ENCODE measurements at regions not wholly inside any gene's neighbourhood (a gene's known extent, or its start where the extent isn't known, plus 50 kb on each side); places are given as distances from the start of the nearest gene placed in this dataset.

- Histone ChIP-seq H3K27me3 (no peaks in the 10 kb centered on the region), H3K9ac (no peak overlapping the region), H3K27ac (no peak overlapping the region)
Measured at GRCh38 chr13:60733933-60734332, 336.9 kb downstream of the TDRD3 start.

DNA sequence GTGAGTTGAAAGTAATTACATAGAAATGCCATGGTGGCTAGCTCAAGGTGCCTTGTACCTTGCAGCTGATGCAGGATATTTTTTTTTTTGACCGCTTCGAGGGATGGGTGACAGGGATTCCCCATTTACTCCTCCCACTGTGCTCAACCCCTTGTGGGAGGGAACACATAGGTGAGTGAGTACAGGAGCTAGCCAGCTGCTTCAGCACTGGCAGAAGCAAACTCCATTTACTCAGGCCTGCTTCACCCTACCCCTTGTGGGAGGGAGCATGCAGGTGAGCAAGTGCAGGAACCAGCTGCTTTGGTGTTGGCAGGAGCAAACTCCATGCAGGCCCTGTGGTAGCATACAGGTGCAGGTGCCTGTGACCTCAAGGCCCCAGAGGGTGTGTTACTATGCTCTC lies 330.1 kb downstream of the TDRD3 start:
- no peak overlapping the region for H3K4me3 ChIP-seq

More at GRCh38 chr13:60733933-60734332, 336.9 kb downstream of the TDRD3 start:
- TF ChIP-seq Cebpa-rat (IDR thresholded peaks at IDR 0.05) = no peak
- no peaks in the 10 kb centered on the region for H3K9me3 ChIP-seq
- H3K36me3 ChIP-seq = no peaks in the 10 kb centered on the region
- 0 out of 2 replicates have a peak, but pooled peaks cover 6% of the 10 kb centered on the region for H3K4me1 ChIP-seq
- H3K4me3 ChIP-seq = no peak overlapping the region
- H4K20me1 ChIP-seq = no peaks in the 10 kb centered on the region
- no peak overlapping the region for H3K4me2 ChIP-seq

GRCh38 chr13:60721063-60721462 lies 324.0 kb downstream of the TDRD3 start:
- H3K27me3 ChIP-seq = no peaks in the 10 kb centered on the region
- H3K36me3 ChIP-seq = no peaks in the 10 kb centered on the region
- no peak overlapping the region for H3K4me3 ChIP-seq
- H3K27ac ChIP-seq = no peak overlapping the region
- TF ChIP-seq Cebpa-rat (IDR thresholded peaks at IDR 0.05) = no peak
- no peaks in the 10 kb centered on the region for H4K20me1 ChIP-seq
- H3K9ac ChIP-seq = no peak overlapping the region
- no peaks in the 10 kb centered on the region for H3K9me3 ChIP-seq
- no peaks in the 10 kb centered on the region for H3K4me1 ChIP-seq
- no peak overlapping the region for H3K4me2 ChIP-seq

More for the DNA sequence above, 330.1 kb downstream of the TDRD3 start:
- no peak for TF ChIP-seq Cebpa-rat (IDR thresholded peaks at IDR 0.05)
- no peak overlapping the region for H3K9ac ChIP-seq
- H3K27me3 ChIP-seq = no peaks in the 10 kb centered on the region
- H3K4me1 ChIP-seq = no peaks in the 10 kb centered on the region
- H3K4me2 ChIP-seq = no peak overlapping the region
- no peak overlapping the region for H3K27ac ChIP-seq
- H3K9me3 ChIP-seq = no peaks in the 10 kb centered on the region
- H3K36me3 ChIP-seq = no peaks in the 10 kb centered on the region
- no peaks in the 10 kb centered on the region for H4K20me1 ChIP-seq

DNA sequence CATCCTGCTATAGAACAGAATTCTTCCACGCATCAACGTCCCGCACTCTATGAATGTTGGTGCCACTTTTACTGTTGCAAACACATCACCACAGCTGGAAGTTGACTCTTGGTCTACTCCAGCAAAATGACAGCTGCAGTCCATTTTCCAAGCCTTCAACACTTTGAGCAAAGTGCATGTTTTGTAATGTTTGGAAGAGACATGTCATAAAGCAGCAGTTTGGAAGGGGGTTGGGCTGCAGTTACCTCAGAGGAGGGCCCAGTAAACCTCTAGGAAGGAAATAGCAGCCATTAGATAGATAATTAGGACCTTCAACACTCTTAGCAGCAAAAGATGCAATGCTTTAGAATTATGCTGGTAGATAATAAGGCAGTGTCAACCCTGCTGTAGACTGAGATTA lies 323.6 kb downstream of the TDRD3 start:
- TF ChIP-seq Cebpa-rat (IDR thresholded peaks at IDR 0.05) = no peak
- H3K36me3 ChIP-seq = no peaks in the 10 kb centered on the region
- H3K4me3 ChIP-seq = no peak overlapping the region
- H3K9ac ChIP-seq = no peak overlapping the region
- H3K4me1 ChIP-seq = no peaks in the 10 kb centered on the region
- H3K27me3 ChIP-seq = no peaks in the 10 kb centered on the region
- H3K27ac ChIP-seq = no peak overlapping the region
- H3K9me3 ChIP-seq = no peaks in the 10 kb centered on the region
- H3K4me2 ChIP-seq = no peak overlapping the region
- no peaks in the 10 kb centered on the region for H4K20me1 ChIP-seq

DNA sequence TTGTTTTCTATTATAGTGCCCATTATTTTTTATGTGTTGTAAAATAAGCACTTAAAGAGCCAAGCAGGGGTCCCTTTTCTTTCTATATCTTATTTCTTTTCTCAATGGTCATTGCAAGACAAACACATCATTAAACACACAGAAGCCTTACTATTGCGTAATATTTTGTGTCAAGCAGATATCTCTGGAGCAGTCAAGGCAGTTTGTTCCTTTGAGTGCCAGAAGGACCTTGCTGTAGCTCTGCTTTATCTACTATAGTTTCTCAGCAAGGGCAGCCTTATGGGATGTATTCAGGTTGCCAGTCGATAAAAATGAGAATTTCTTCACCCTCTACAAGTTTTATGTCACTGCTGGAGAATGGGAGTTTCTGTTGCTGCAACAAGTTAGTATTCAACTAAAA lies 319.3 kb downstream of the TDRD3 start:
- H3K9me3 ChIP-seq = no peaks in the 10 kb centered on the region
- no peaks in the 10 kb centered on the region for H3K27me3 ChIP-seq
- no peaks in the 10 kb centered on the region for H3K4me1 ChIP-seq
- H3K27ac ChIP-seq = no peak overlapping the region
- no peaks in the 10 kb centered on the region for H3K36me3 ChIP-seq
- peak; percentile 94 for TF ChIP-seq Cebpa-rat (IDR thresholded peaks at IDR 0.05)
- H3K4me2 ChIP-seq = no peak overlapping the region
- no peak overlapping the region for H3K9ac ChIP-seq
- no peaks in the 10 kb centered on the region for H4K20me1 ChIP-seq
- H3K4me3 ChIP-seq = no peak overlapping the region

DNA sequence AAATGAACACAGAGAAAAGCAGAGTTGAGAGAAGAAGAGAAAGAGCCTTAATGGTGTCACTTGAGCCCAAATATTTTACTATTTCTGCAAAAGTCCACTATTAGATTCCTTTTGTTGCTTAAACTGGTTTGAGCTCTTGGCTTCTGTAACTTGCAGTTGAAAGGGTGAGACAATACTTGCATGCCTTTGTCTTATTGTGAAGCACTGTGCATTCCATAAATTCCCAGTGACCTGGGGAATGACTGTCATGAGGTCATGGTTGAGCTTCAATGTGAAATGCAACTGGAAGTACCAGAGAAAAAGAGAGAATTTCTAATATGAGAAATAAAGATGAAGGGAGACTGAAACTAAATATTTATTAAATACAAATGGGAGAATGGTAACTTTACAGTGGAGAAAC lies 310.9 kb downstream of the TDRD3 start:
- H3K4me2 ChIP-seq = no peak overlapping the region
- no peak for TF ChIP-seq Cebpa-rat (IDR thresholded peaks at IDR 0.05)
- H3K9me3 ChIP-seq = no peaks in the 10 kb centered on the region
- no peaks in the 10 kb centered on the region for H3K27me3 ChIP-seq
- H3K9ac ChIP-seq = no peak overlapping the region
- no peaks in the 10 kb centered on the region for H3K4me1 ChIP-seq
- no peak overlapping the region for H3K27ac ChIP-seq
- H3K36me3 ChIP-seq = no peaks in the 10 kb centered on the region
- H3K4me3 ChIP-seq = no peak overlapping the region
- no peaks in the 10 kb centered on the region for H4K20me1 ChIP-seq

GRCh38 chr13:60701895-60702294 lies 304.9 kb downstream of the TDRD3 start:
- Histone ChIP-seq H3K36me3 (no peaks in the 10 kb centered on the region), H3K27me3 (no peaks in the 10 kb centered on the region), H4K20me1 (no peaks in the 10 kb centered on the region), H3K4me1 (no peaks in the 10 kb centered on the region), H3K4me2 (no peak overlapping the region), H3K4me3 (no peak overlapping the region), H3K9ac (no peak overlapping the region), H3K27ac (no peak overlapping the region), H3K9me3 (no peaks in the 10 kb centered on the region)
- no peak for TF ChIP-seq Cebpa-rat (IDR thresholded peaks at IDR 0.05)

DNA sequence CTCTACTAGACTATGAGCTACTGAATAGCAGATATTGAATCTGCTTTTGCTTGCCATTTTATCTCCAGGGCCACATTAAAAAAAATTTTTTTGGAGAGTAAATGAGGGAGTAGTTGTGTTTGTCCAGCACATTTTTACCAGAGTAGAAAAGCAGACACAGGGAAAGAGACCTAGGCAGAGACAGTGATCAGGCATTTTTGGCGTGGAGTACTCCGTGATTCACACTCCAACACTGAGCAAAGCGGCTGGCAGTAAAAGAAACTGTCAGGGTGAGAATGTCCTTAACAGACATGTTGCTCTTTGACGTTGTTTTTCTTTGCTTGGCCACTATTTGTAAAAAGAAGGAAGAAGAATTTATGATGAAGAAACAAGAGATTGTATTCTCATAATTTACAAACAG lies 304.0 kb downstream of the TDRD3 start:
- Histone ChIP-seq H3K27ac (no peak overlapping the region), H3K4me2 (no peak overlapping the region), H3K4me3 (no peak overlapping the region), H3K27me3 (no peaks in the 10 kb centered on the region), H3K9me3 (no peaks in the 10 kb centered on the region), H3K4me1 (no peaks in the 10 kb centered on the region), H3K9ac (no peak overlapping the region), H4K20me1 (no peaks in the 10 kb centered on the region), H3K36me3 (no peaks in the 10 kb centered on the region)
- TF ChIP-seq Cebpa-rat (IDR thresholded peaks at IDR 0.05) = no peak

- Histone ChIP-seq H4K20me1 (no peaks in the 10 kb centered on the region), H3K9ac (no peak overlapping the region), H3K27me3 (no peaks in the 10 kb centered on the region), H3K27ac (no peak overlapping the region), H3K4me1 (no peaks in the 10 kb centered on the region), H3K36me3 (no peaks in the 10 kb centered on the region), H3K4me2 (no peak overlapping the region), H3K9me3 (no peaks in the 10 kb centered on the region), H3K4me3 (no peak overlapping the region)
- TF ChIP-seq Cebpa-rat (IDR thresholded peaks at IDR 0.05) = no peak
Measured at GRCh38 chr13:60699636-60700035, 302.6 kb downstream of the TDRD3 start.

DNA sequence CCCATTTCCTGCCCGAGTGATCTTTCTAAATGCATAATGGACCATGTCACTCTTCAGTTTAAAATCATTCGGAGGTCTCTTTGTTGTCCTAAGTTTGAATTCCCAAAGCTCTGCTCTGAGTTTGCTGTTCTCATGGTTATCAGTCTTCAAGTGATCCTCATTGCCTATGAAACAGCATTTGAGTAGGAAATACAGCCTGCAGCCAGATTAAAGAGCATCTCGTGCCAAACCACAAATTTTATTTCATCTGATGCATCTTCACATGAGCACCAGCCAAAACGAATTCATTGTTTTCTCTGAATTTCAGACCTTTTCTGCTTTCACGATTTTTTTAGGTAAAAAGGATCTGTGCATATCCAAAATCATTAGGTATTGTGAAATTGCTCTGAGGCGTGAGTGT lies 299.6 kb downstream of the TDRD3 start:
- no peak overlapping the region for H3K4me3 ChIP-seq
- no peak overlapping the region for H3K9ac ChIP-seq
- TF ChIP-seq Cebpa-rat (IDR thresholded peaks at IDR 0.05) = no peak
- no peak overlapping the region for H3K4me2 ChIP-seq
- H3K27me3 ChIP-seq = no peaks in the 10 kb centered on the region
- no peaks in the 10 kb centered on the region for H3K36me3 ChIP-seq
- H3K4me1 ChIP-seq = no peaks in the 10 kb centered on the region
- no peaks in the 10 kb centered on the region for H3K9me3 ChIP-seq
- H4K20me1 ChIP-seq = no peaks in the 10 kb centered on the region
- H3K27ac ChIP-seq = no peak overlapping the region

GRCh38 chr13:60691268-60691667 lies 294.2 kb downstream of the TDRD3 start:
- Histone ChIP-seq H3K4me1 (no peaks in the 10 kb centered on the region), H3K27ac (no peak overlapping the region), H3K4me2 (no peak overlapping the region), H3K9ac (no peak overlapping the region), H3K27me3 (no peaks in the 10 kb centered on the region), H3K4me3 (no peak overlapping the region), H3K9me3 (no peaks in the 10 kb centered on the region), H4K20me1 (no peaks in the 10 kb centered on the region), H3K36me3 (no peaks in the 10 kb centered on the region)
- no peak for TF ChIP-seq Cebpa-rat (IDR thresholded peaks at IDR 0.05)

Data from BLaER1 (cell line).